Peyer's patch (tissue), 4 donors: ENCODE measurements at regions not wholly inside any gene's neighbourhood (a gene's known extent, or its start where the extent isn't known, plus 50 kb on each side); places are given as distances from the start of the nearest gene placed in this dataset.

Experiments used
- DNase-seq, 3 donors: peaks; one replicate each; pipeline ENCODE4 v3.0.0-alpha.2; 2017 to 2019
- H3K27ac ChIP-seq, 4 donors: fragments of 200-600 bp; sonication (generic); one replicate each; pipeline ENCODE4 v1.5.1; 2016 to 2019
- H3K27me3 ChIP-seq, 2 donors: fragments of 200-600 bp; sonication (generic); one replicate each; pipeline ENCODE4 v1.5.1; 2019
- H3K36me3 ChIP-seq, 3 donors: fragments of 200-600 bp; sonication (generic); one replicate each; pipeline ENCODE4 v1.5.1; 2016 to 2019
- H3K4me1 ChIP-seq, 4 donors: fragments of 200-600 bp; sonication (generic); one replicate each; pipeline ENCODE4 v1.5.1; 2016 to 2019
- H3K4me3 ChIP-seq, 4 donors: fragments of 200-600 bp; sonication (generic); 1 replicate in 3 of 4; 2 replicates in 1 of 4; pipeline ENCODE4 v1.5.1; 2016 to 2019; ENCODE audit warnings: mild to moderate bottlenecking in 1 of 4
- H3K9me3 ChIP-seq, 4 donors: fragments of 200-600 bp; sonication (generic); one replicate each; pipeline ENCODE4 v1.5.1; 2016 to 2019; ENCODE audit warnings: mild to moderate bottlenecking in 1 of 4
- CTCF ChIP-seq, 6 experiments: fragments of 450-650 bp in 4 of 6; fragments of 200-600 bp in 2 of 6; sonication (generic) in 1 of 6; IDR thresholded peaks; one replicate each; pipeline ENCODE4 v1.5.1; 2017 to 2019; ENCODE audit warnings: antibody characterized with exemption in 6 of 6, mild to moderate bottlenecking in 3 of 6, moderate library complexity in 1 of 6
- POLR2A ChIP-seq, 2 donors: fragments of 450-650 bp; IDR thresholded peaks; one replicate each; pipeline ENCODE4 v1.5.1; 2017; ENCODE audit warnings: antibody characterized with exemption in 2 of 2, mild to moderate bottlenecking in 2 of 2, moderate library complexity in 2 of 2
- small RNA-seq, 2 donors: library from RNA; depleted of rRNA; stranded (forward); fragments of <200 nt; gene quantifications; one replicate each; pipeline ENCODE3, GENCODE V24; 2016

DNA sequence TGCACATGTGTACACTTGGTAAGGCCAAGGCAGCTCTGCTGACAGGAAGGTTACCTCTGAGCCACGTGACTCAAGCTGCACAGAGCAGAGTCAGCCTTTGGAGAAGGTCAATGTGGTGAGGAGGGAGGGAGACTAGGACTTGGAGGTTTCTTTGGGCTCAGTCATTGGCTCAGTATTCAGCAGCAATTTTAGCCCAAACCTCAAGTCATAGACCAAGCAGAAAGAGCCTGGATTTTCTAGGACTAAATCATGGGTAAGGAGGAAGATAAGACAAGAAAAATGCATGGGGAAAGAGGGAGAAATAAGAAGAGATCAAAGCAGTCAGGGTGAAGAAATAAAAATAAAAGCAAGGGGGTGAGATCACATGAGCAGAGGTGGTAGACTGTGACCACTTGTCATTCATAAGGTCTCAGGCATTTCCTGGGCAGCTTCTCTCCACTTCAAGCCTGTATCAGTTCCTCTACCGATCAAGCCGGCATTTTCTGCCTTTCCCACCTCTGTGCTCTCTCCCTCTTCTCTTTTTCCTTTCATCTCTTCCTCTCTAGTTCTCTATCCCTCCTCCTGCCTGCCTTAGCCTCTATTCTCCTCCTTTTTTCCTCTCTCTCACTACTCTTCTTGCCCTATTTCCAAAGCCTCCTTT, 51.7 kb upstream of the DUSP10 start:
- DNase-seq: peak in 2 of 3 donors; percentile 56 to 62
- Histone ChIP-seq H3K4me1 (peaks cover 0 to 8% (median 1%) of the 10 kb centered on the region in 4 donors), H3K4me3 (no peak overlapping the region), H3K27ac (peak overlapping the region in 1 of 4 donors; percentile 66), H3K27me3 (no peaks in the 10 kb centered on the region), H3K9me3 (no peaks in the 10 kb centered on the region), H3K36me3 (no peaks in the 10 kb centered on the region)
- TF ChIP-seq CTCF (IDR thresholded peaks at IDR 0.05): no peak
- TF ChIP-seq POLR2A (IDR thresholded peaks at IDR 0.05): no peak

DNA sequence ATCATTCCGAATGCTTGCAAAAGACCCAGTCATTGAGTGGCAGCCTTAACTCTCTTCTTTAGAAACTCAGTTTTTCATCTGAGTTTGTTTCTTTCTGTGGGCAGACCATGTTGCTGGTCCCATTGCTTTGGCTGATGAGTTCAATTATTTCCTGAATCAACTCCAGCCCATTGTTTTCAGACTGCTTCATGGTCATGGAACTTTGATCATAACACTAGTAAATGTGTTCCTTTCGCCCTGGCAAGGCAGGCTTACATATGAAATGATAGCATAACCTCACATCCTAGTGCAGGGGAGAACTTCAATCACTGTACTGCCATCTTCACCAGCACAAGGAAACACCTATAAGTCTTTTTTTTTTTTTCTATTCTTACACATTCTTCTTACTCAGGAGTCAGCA, 50.0 kb upstream of the DUSP10 start:
- Histone ChIP-seq H3K4me3 (no peak overlapping the region), H3K27ac (no peak overlapping the region), H3K9me3 (no peaks in the 10 kb centered on the region), H3K4me1 (peaks cover 0 to 8% (median 1%) of the 10 kb centered on the region in 4 donors), H3K27me3 (no peaks in the 10 kb centered on the region), H3K36me3 (no peaks in the 10 kb centered on the region)
- no peak for DNase-seq
- no peak for TF ChIP-seq POLR2A (IDR thresholded peaks at IDR 0.05)
- TF ChIP-seq CTCF (IDR thresholded peaks at IDR 0.05): no peak

Small RNAs in the stretch of these regions (small RNA-seq; reads per million reads assigned to genes)
- 0 reads per million in 2 donors for gene RNU6-403P
